ENCODE measurements at regions not wholly inside any gene's neighbourhood (a gene's known extent, or its start where the extent isn't known, plus 50 kb on each side); places are given as distances from the start of the nearest gene placed in this dataset.

GRCh38 chr6:94645191-94645590 lies 932.1 kb upstream of the MANEA start:
- Histone ChIP-seq H3K36me3 (no peaks in the 10 kb centered on the region), H3K27ac (no peak overlapping the region), H3K4me1 (no peaks in the 10 kb centered on the region), H3K9me3 (no peaks in the 10 kb centered on the region), H3K27me3 (no peaks in the 10 kb centered on the region), H3K4me3 (replicated peaks in 1 of 3) (no peak overlapping the region)
- no peak for DNase-seq
- no peak for TF ChIP-seq CTCF (IDR thresholded peaks at IDR 0.05)
- no peak for TF ChIP-seq POLR2A (IDR thresholded peaks at IDR 0.05)
- intact Hi-C loops (cut with DNase I): no loop called here

GRCh38 chr6:94639564-94639963 lies 937.8 kb upstream of the MANEA start:
- no peak for TF ChIP-seq POLR2A (IDR thresholded peaks at IDR 0.05)
- TF ChIP-seq CTCF (IDR thresholded peaks at IDR 0.05): no peak

GRCh38 chr6:94636780-94637385 lies 940.5 kb upstream of the MANEA start:
- Histone ChIP-seq H3K4me3 (replicated peaks in 1 of 3) (no peak overlapping the region), H3K9me3 (no peaks in the 10 kb centered on the region), H3K36me3 (no peaks in the 10 kb centered on the region), H3K27me3 (no peaks in the 10 kb centered on the region), H3K27ac (no peak overlapping the region), H3K4me1 (no peaks in the 10 kb centered on the region)
- intact Hi-C loops (cut with DNase I): no loop called here
- DNase-seq: no peak
- 31 to 37% methylated on average over 4 of the region's 4 CpGs for WGBS, 2 donors
- TF ChIP-seq POLR2A (IDR thresholded peaks at IDR 0.05): no peak
- TF ChIP-seq CTCF (IDR thresholded peaks at IDR 0.05): no peak

More at GRCh38 chr6:94639564-94639963, 937.8 kb upstream of the MANEA start:
- intact Hi-C loops (cut with DNase I): no loop called here
- Histone ChIP-seq H3K4me1 (no peaks in the 10 kb centered on the region), H3K4me3 (replicated peaks in 1 of 3) (no peak overlapping the region), H3K36me3 (no peaks in the 10 kb centered on the region), H3K27ac (no peak overlapping the region), H3K27me3 (no peaks in the 10 kb centered on the region), H3K9me3 (no peaks in the 10 kb centered on the region)
- no peak for DNase-seq
- 94 to 98% methylated on average over 4 to 5 of the region's 5 CpGs for WGBS, 2 donors

- Histone ChIP-seq H3K9me3 (no peaks in the 10 kb centered on the region), H3K4me3 (replicated peaks in 1 of 3) (no peak overlapping the region), H3K4me1 (no peaks in the 10 kb centered on the region), H3K36me3 (no peaks in the 10 kb centered on the region), H3K27me3 (no peaks in the 10 kb centered on the region), H3K27ac (no peak overlapping the region)
- TF ChIP-seq POLR2A (IDR thresholded peaks at IDR 0.05): no peak
- TF ChIP-seq CTCF (IDR thresholded peaks at IDR 0.05): no peak
- no peak for DNase-seq
- intact Hi-C loops (cut with DNase I): no loop called here
Measured at GRCh38 chr6:94623586-94623985, 953.7 kb upstream of the MANEA start.

GRCh38 chr6:94622783-94623182 lies 954.6 kb upstream of the MANEA start:
- H3K36me3 ChIP-seq: no peaks in the 10 kb centered on the region
- no peak for TF ChIP-seq CTCF (IDR thresholded peaks at IDR 0.05)
- no peak for TF ChIP-seq POLR2A (IDR thresholded peaks at IDR 0.05)
- H3K4me1 ChIP-seq: no peaks in the 10 kb centered on the region
- no peaks in the 10 kb centered on the region for H3K9me3 ChIP-seq
- DNase-seq: no peak
- no peak overlapping the region for H3K27ac ChIP-seq
- intact Hi-C loops (cut with DNase I): no loop called here
- no peak overlapping the region for H3K4me3 ChIP-seq (replicated peaks in 1 of 3)
- no peaks in the 10 kb centered on the region for H3K27me3 ChIP-seq

Data from thyroid gland (tissue), 4 donors.